Esophagus muscularis mucosa (tissue), 4 donors: ENCODE measurements at regions not wholly inside any gene's neighbourhood (a gene's known extent, or its start where the extent isn't known, plus 50 kb on each side); places are given as distances from the start of the nearest gene placed in this dataset.

Source experiments
- CTCF ChIP-seq, 3 experiments: fragments of 200-600 bp in 2 of 3; fragments of 450-650 bp in 1 of 3; sonication (generic) in 2 of 3; IDR thresholded peaks; one replicate each; pipeline ENCODE4 v1.5.1; 2017 to 2019; ENCODE audit warnings: antibody characterized with exemption in 3 of 3, mild to moderate bottlenecking in 2 of 3, moderate library complexity in 1 of 3
- EP300 ChIP-seq: sonication (generic); formaldehyde crosslinking; IDR thresholded peaks from one replicate; pipeline ENCODE4 v1.6.1; 2017; ENCODE audit warnings: antibody characterized with exemption
- POLR2A ChIP-seq: fragments of 450-650 bp; IDR thresholded peaks from one replicate; pipeline ENCODE4 v1.6.1; 2017; ENCODE audit warnings: antibody characterized with exemption, moderate library complexity, mild to moderate bottlenecking, low read depth

- TF ChIP-seq CTCF (IDR thresholded peaks at IDR 0.05) = no peak
- TF ChIP-seq EP300 = no peak
- no peak for TF ChIP-seq POLR2A
Measured at GRCh38 chr2:145010635-145011034, 490.7 kb upstream of the ZEB2 start.
